ENCODE measurements at regions not wholly inside any gene's neighbourhood (a gene's known extent, or its start where the extent isn't known, plus 50 kb on each side); places are given as distances from the start of the nearest gene placed in this dataset.

- no peak for TF ChIP-seq CTCF (IDR thresholded peaks at IDR 0.05)
- no peak overlapping the region for H3K4me3 ChIP-seq
Observed at GRCh38 chr3:98644168-98644567, 50.8 kb upstream of the CPOX start.

GRCh38 chr3:98645039-98645438, 51.6 kb upstream of the CPOX start:
- Histone ChIP-seq H3K36me3 (no peaks in the 10 kb centered on the region), H3K27me3 (replicated peaks; ENCODE audit: insufficient read depth) (no peaks in the 10 kb centered on the region), H3K27ac (no peak overlapping the region), H3K9me3 (no peaks in the 10 kb centered on the region), H3K4me1 (ENCODE audit: control insufficient read depth in 1 of 2, low read depth in 2 of 2) (no peaks in the 10 kb centered on the region), H3K4me3 (no peak overlapping the region)
- ATAC-seq (ENCODE audit: insufficient number of reproducible peaks, low FRiP score, low read depth), result no peak
- TF ChIP-seq CTCF (IDR thresholded peaks at IDR 0.05), result no peak
- no peak for DNase-seq (ENCODE audit: low spot score)

More at GRCh38 chr3:98644168-98644567, 50.8 kb upstream of the CPOX start:
- Histone ChIP-seq H3K36me3 (no peaks in the 10 kb centered on the region), H3K27me3 (replicated peaks; ENCODE audit: insufficient read depth) (no peaks in the 10 kb centered on the region), H3K4me1 (ENCODE audit: control insufficient read depth in 1 of 2, low read depth in 2 of 2) (no peaks in the 10 kb centered on the region), H3K9me3 (no peaks in the 10 kb centered on the region), H3K27ac (no peak overlapping the region)
- DNase-seq (ENCODE audit: low spot score) (no peak), ATAC-seq (ENCODE audit: insufficient number of reproducible peaks, low FRiP score, low read depth) (no peak)

DNA sequence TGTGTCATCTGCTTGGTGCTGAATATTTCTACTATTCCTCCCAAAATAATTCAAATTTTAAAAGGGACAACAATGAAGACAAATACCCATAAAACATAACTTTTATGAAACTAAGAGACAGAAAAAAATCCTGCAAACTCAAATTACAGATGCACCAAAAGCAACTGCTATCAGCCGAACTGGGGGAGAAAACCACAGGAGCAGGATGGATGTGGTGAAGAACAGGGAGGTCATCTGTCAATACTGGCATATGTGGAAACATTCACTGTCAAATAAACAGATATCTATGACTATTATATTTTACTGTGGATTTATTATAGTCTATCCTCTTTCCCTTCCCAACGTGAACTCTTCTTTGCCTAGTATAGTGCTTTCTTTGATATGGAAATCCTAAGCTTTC, 53.3 kb upstream of the CPOX start:
- Histone ChIP-seq H3K4me3 (no peak overlapping the region), H3K9me3 (no peaks in the 10 kb centered on the region), H3K36me3 (no peaks in the 10 kb centered on the region), H3K27ac (no peak overlapping the region), H3K4me1 (ENCODE audit: control insufficient read depth in 1 of 2, low read depth in 2 of 2) (no peaks in the 10 kb centered on the region), H3K27me3 (replicated peaks; ENCODE audit: insufficient read depth) (no peaks in the 10 kb centered on the region)
- TF ChIP-seq CTCF (IDR thresholded peaks at IDR 0.05), result no peak
- DNase-seq (ENCODE audit: low spot score) (no peak), ATAC-seq (ENCODE audit: insufficient number of reproducible peaks, low FRiP score, low read depth) (no peak)

DNA sequence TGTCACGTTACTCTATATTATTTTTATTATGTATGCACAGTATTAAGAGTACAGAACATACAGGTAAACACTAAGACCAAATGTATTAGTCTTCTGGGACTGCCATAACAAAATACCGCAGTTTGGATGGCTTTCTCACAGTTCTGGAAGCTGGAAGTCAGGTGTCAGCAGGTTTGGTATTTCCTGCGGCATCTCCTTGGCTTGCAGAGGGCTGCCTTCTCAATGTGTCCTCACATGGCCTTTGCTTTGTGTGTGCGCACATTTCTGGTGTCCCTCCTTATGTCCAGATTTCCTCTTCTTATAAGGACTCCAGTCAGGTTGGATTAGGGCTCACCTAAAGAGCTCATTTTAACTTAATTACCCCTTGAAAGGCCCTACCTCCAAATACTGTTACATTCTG, 53.8 kb upstream of the CPOX start:
- Histone ChIP-seq H3K27ac (no peak overlapping the region), H3K4me1 (ENCODE audit: control insufficient read depth in 1 of 2, low read depth in 2 of 2) (no peaks in the 10 kb centered on the region), H3K4me3 (no peak overlapping the region), H3K36me3 (no peaks in the 10 kb centered on the region), H3K9me3 (no peaks in the 10 kb centered on the region), H3K27me3 (replicated peaks; ENCODE audit: insufficient read depth) (no peaks in the 10 kb centered on the region)
- no peak for TF ChIP-seq CTCF (IDR thresholded peaks at IDR 0.05)
- DNase-seq (ENCODE audit: low spot score), result no peak
- ATAC-seq (ENCODE audit: insufficient number of reproducible peaks, low FRiP score, low read depth), result no peak

GRCh38 chr3:98650971-98651779, 57.8 kb upstream of the CPOX start:
- H3K4me3 ChIP-seq, result no peak overlapping the region
- no peaks in the 10 kb centered on the region for H3K27me3 ChIP-seq (replicated peaks; ENCODE audit: insufficient read depth)
- ATAC-seq (ENCODE audit: insufficient number of reproducible peaks, low FRiP score, low read depth) (no peak), DNase-seq (ENCODE audit: low spot score) (no peak)
- H3K9me3 ChIP-seq, result no peaks in the 10 kb centered on the region
- H3K4me1 ChIP-seq (ENCODE audit: control insufficient read depth in 1 of 2, low read depth in 2 of 2), result no peaks in the 10 kb centered on the region
- H3K36me3 ChIP-seq, result no peaks in the 10 kb centered on the region
- TF ChIP-seq CTCF (IDR thresholded peaks at IDR 0.05), result no peak
- no peak overlapping the region for H3K27ac ChIP-seq
